ENCODE measurements at regions not wholly inside any gene's neighbourhood (a gene's known extent, or its start where the extent isn't known, plus 50 kb on each side); places are given as distances from the start of the nearest gene placed in this dataset.

- no peak overlapping the region for H3K4me3 ChIP-seq (ENCODE audit: low read length)
- no peaks in the 10 kb centered on the region for H3K27me3 ChIP-seq (ENCODE audit: control insufficient read depth, insufficient read depth, low read length)
- H3K4me1 ChIP-seq (ENCODE audit: control insufficient read depth, insufficient read depth, low read length) = no peaks in the 10 kb centered on the region
- no peak overlapping the region for H3K9ac ChIP-seq (ENCODE audit: low read length)
- H3K27ac ChIP-seq (ENCODE audit: low read depth, low read length) = no peak overlapping the region
- H3K36me3 ChIP-seq (ENCODE audit: control insufficient read depth, insufficient read depth, low read length) = no peaks in the 10 kb centered on the region
These were observed 280.9 kb downstream of the LRIG3 start for GRCh38 chr12:58639318-58639934.

GRCh38 chr12:58640314-58640713, 280.0 kb downstream of the LRIG3 start:
- no peak overlapping the region for H3K9ac ChIP-seq (ENCODE audit: low read length)
- H3K36me3 ChIP-seq (ENCODE audit: control insufficient read depth, insufficient read depth, low read length) = no peaks in the 10 kb centered on the region
- no peak overlapping the region for H3K4me3 ChIP-seq (ENCODE audit: low read length)
- H3K27ac ChIP-seq (ENCODE audit: low read depth, low read length) = no peak overlapping the region
- H3K27me3 ChIP-seq (ENCODE audit: control insufficient read depth, insufficient read depth, low read length) = no peaks in the 10 kb centered on the region
- no peaks in the 10 kb centered on the region for H3K4me1 ChIP-seq (ENCODE audit: control insufficient read depth, insufficient read depth, low read length)

GRCh38 chr12:58645946-58646345, 274.4 kb downstream of the LRIG3 start:
- no peaks in the 10 kb centered on the region for H3K27me3 ChIP-seq (ENCODE audit: control insufficient read depth, insufficient read depth, low read length)
- H3K9ac ChIP-seq (ENCODE audit: low read length) = no peak overlapping the region
- H3K27ac ChIP-seq (ENCODE audit: low read depth, low read length) = no peak overlapping the region
- no peaks in the 10 kb centered on the region for H3K36me3 ChIP-seq (ENCODE audit: control insufficient read depth, insufficient read depth, low read length)
- no peaks in the 10 kb centered on the region for H3K4me1 ChIP-seq (ENCODE audit: control insufficient read depth, insufficient read depth, low read length)
- H3K4me3 ChIP-seq (ENCODE audit: low read length) = no peak overlapping the region

- Histone ChIP-seq H3K9ac (ENCODE audit: low read length) (no peak overlapping the region), H3K4me1 (ENCODE audit: control insufficient read depth, insufficient read depth, low read length) (no peaks in the 10 kb centered on the region), H3K36me3 (ENCODE audit: control insufficient read depth, insufficient read depth, low read length) (no peaks in the 10 kb centered on the region), H3K27ac (ENCODE audit: low read depth, low read length) (no peak overlapping the region), H3K27me3 (ENCODE audit: control insufficient read depth, insufficient read depth, low read length) (no peaks in the 10 kb centered on the region), H3K4me3 (ENCODE audit: low read length) (no peak overlapping the region)
These were observed 272.8 kb downstream of the LRIG3 start for GRCh38 chr12:58647495-58647894.

- Histone ChIP-seq H3K4me3 (ENCODE audit: low read length) (no peak overlapping the region), H3K9ac (ENCODE audit: low read length) (no peak overlapping the region), H3K36me3 (ENCODE audit: control insufficient read depth, insufficient read depth, low read length) (no peaks in the 10 kb centered on the region), H3K27ac (ENCODE audit: low read depth, low read length) (no peak overlapping the region), H3K27me3 (ENCODE audit: control insufficient read depth, insufficient read depth, low read length) (no peaks in the 10 kb centered on the region), H3K4me1 (ENCODE audit: control insufficient read depth, insufficient read depth, low read length) (no peaks in the 10 kb centered on the region)
These were observed 272.1 kb downstream of the LRIG3 start for GRCh38 chr12:58648176-58648575.

- no peak overlapping the region for H3K9ac ChIP-seq (ENCODE audit: low read length)
- H3K4me1 ChIP-seq (ENCODE audit: control insufficient read depth, insufficient read depth, low read length) = no peaks in the 10 kb centered on the region
- no peaks in the 10 kb centered on the region for H3K36me3 ChIP-seq (ENCODE audit: control insufficient read depth, insufficient read depth, low read length)
- H3K27ac ChIP-seq (ENCODE audit: low read depth, low read length) = no peak overlapping the region
- no peaks in the 10 kb centered on the region for H3K27me3 ChIP-seq (ENCODE audit: control insufficient read depth, insufficient read depth, low read length)
- no peak overlapping the region for H3K4me3 ChIP-seq (ENCODE audit: low read length)
These were observed 268.5 kb downstream of the LRIG3 start for GRCh38 chr12:58651850-58652249.

GRCh38 chr12:58654021-58654420, 266.3 kb downstream of the LRIG3 start:
- Histone ChIP-seq H3K27me3 (ENCODE audit: control insufficient read depth, insufficient read depth, low read length) (no peaks in the 10 kb centered on the region), H3K36me3 (ENCODE audit: control insufficient read depth, insufficient read depth, low read length) (no peaks in the 10 kb centered on the region), H3K4me3 (ENCODE audit: low read length) (no peak overlapping the region), H3K4me1 (ENCODE audit: control insufficient read depth, insufficient read depth, low read length) (no peaks in the 10 kb centered on the region), H3K27ac (ENCODE audit: low read depth, low read length) (no peak overlapping the region), H3K9ac (ENCODE audit: low read length) (no peak overlapping the region)

- Histone ChIP-seq H3K4me3 (ENCODE audit: low read length) (no peak overlapping the region), H3K9ac (ENCODE audit: low read length) (no peak overlapping the region), H3K27me3 (ENCODE audit: control insufficient read depth, insufficient read depth, low read length) (no peaks in the 10 kb centered on the region), H3K4me1 (ENCODE audit: control insufficient read depth, insufficient read depth, low read length) (no peaks in the 10 kb centered on the region), H3K36me3 (ENCODE audit: control insufficient read depth, insufficient read depth, low read length) (no peaks in the 10 kb centered on the region), H3K27ac (ENCODE audit: low read depth, low read length) (no peak overlapping the region)
These were observed 264.9 kb downstream of the LRIG3 start for GRCh38 chr12:58655375-58655774.

GRCh38 chr12:58656254-58657009, 263.9 kb downstream of the LRIG3 start:
- Histone ChIP-seq H3K27ac (ENCODE audit: low read depth, low read length) (no peak overlapping the region), H3K36me3 (ENCODE audit: control insufficient read depth, insufficient read depth, low read length) (no peaks in the 10 kb centered on the region), H3K9ac (ENCODE audit: low read length) (no peak overlapping the region), H3K27me3 (ENCODE audit: control insufficient read depth, insufficient read depth, low read length) (no peaks in the 10 kb centered on the region), H3K4me1 (ENCODE audit: control insufficient read depth, insufficient read depth, low read length) (no peaks in the 10 kb centered on the region), H3K4me3 (ENCODE audit: low read length) (no peak overlapping the region)

- H3K4me3 ChIP-seq (ENCODE audit: low read length) = no peak overlapping the region
- no peak overlapping the region for H3K9ac ChIP-seq (ENCODE audit: low read length)
- no peaks in the 10 kb centered on the region for H3K4me1 ChIP-seq (ENCODE audit: control insufficient read depth, insufficient read depth, low read length)
- no peak overlapping the region for H3K27ac ChIP-seq (ENCODE audit: low read depth, low read length)
- no peaks in the 10 kb centered on the region for H3K27me3 ChIP-seq (ENCODE audit: control insufficient read depth, insufficient read depth, low read length)
- no peaks in the 10 kb centered on the region for H3K36me3 ChIP-seq (ENCODE audit: control insufficient read depth, insufficient read depth, low read length)
These were observed 263.1 kb downstream of the LRIG3 start for GRCh38 chr12:58657190-58657589.

GRCh38 chr12:58665375-58665774, 254.9 kb downstream of the LRIG3 start:
- H3K9ac ChIP-seq (ENCODE audit: low read length) = no peak overlapping the region

GRCh38 chr12:58668233-58668632, 252.1 kb downstream of the LRIG3 start:
- H3K4me1 ChIP-seq (ENCODE audit: control insufficient read depth, insufficient read depth, low read length) = no peaks in the 10 kb centered on the region
- no peak overlapping the region for H3K27ac ChIP-seq (ENCODE audit: low read depth, low read length)
- no peak overlapping the region for H3K9ac ChIP-seq (ENCODE audit: low read length)

More at GRCh38 chr12:58665375-58665774, 254.9 kb downstream of the LRIG3 start:
- no peaks in the 10 kb centered on the region for H3K4me1 ChIP-seq (ENCODE audit: control insufficient read depth, insufficient read depth, low read length)
- no peaks in the 10 kb centered on the region for H3K36me3 ChIP-seq (ENCODE audit: control insufficient read depth, insufficient read depth, low read length)
- no peak overlapping the region for H3K4me3 ChIP-seq (ENCODE audit: low read length)
- H3K27ac ChIP-seq (ENCODE audit: low read depth, low read length) = no peak overlapping the region
- H3K27me3 ChIP-seq (ENCODE audit: control insufficient read depth, insufficient read depth, low read length) = no peaks in the 10 kb centered on the region

GRCh38 chr12:58668871-58669270, 251.4 kb downstream of the LRIG3 start:
- H3K27ac ChIP-seq (ENCODE audit: low read depth, low read length) = no peak overlapping the region
- no peak overlapping the region for H3K9ac ChIP-seq (ENCODE audit: low read length)
- H3K4me1 ChIP-seq (ENCODE audit: control insufficient read depth, insufficient read depth, low read length) = no peaks in the 10 kb centered on the region
- H3K27me3 ChIP-seq (ENCODE audit: control insufficient read depth, insufficient read depth, low read length) = no peaks in the 10 kb centered on the region
- no peak overlapping the region for H3K4me3 ChIP-seq (ENCODE audit: low read length)
- H3K36me3 ChIP-seq (ENCODE audit: control insufficient read depth, insufficient read depth, low read length) = no peaks in the 10 kb centered on the region

More at GRCh38 chr12:58668233-58668632, 252.1 kb downstream of the LRIG3 start:
- no peak overlapping the region for H3K4me3 ChIP-seq (ENCODE audit: low read length)
- no peaks in the 10 kb centered on the region for H3K36me3 ChIP-seq (ENCODE audit: control insufficient read depth, insufficient read depth, low read length)
- H3K27me3 ChIP-seq (ENCODE audit: control insufficient read depth, insufficient read depth, low read length) = no peaks in the 10 kb centered on the region
